GM10248 (cell line): ENCODE measurements at regions not wholly inside any gene's neighbourhood (a gene's known extent, or its start where the extent isn't known, plus 50 kb on each side); places are given as distances from the start of the nearest gene placed in this dataset.
"Not testable (repeated sequence)": the region's sequence is repeated elsewhere in the genome, so short reads cannot be mapped to it uniquely, and the experiment has no call there.

Source experiments
- CTCF ChIA-PET: fragments of 300-600 bp; sonication (Branson Sonifier 250); formaldehyde crosslinking; extraction: SDS; loops from one replicate; lab custom pipeline; 2021; ENCODE audit warnings: antibody characterized with exemption; lab: Yijun Ruan, JAX
- POLR2A ChIA-PET: fragments of 350-650 bp; sonication (Branson Sonifier 250); formaldehyde crosslinking; extraction: SDS; loops from one replicate; lab custom pipeline; 2020; ENCODE audit warnings: antibody characterized with exemption; lab: Yijun Ruan, JAX
- DNase-seq: peaks from one replicate; pipeline ENCODE4 v3.0.0; 2012; ENCODE audit errors: extremely low spot score
- CTCF ChIP-seq: IDR thresholded peaks from 2 replicates; pipeline ENCODE4 v1.5.1; 2012; ENCODE audit warnings: mild to moderate bottlenecking, low read depth; ENCODE audit errors: extremely low read depth, missing control alignments, control extremely low read depth

- TF ChIP-seq CTCF, result no peak
- ChIA-PET POLR2A (no interaction called here), CTCF (no interaction called here)
- DNase-seq, result no peak
Measured at GRCh38 chr12:16785524-16785923, 179.6 kb upstream of the LMO3 start.

GRCh38 chr12:16769129-16769528 is 163.2 kb upstream of the LMO3 start:
- POLR2A ChIA-PET, DNase-seq, CTCF ChIA-PET: not testable (repeated sequence)

- no peak for DNase-seq
- ChIA-PET POLR2A (no interaction called here), CTCF (interaction anchor here (1.2 to 1.3 kb wide), 2 partner anchors 14 to 37 kb away, joined by 3 to 4 read pairs; no protein-coding TSS in a partner anchor)
- no peak for TF ChIP-seq CTCF
Measured at GRCh38 chr12:16766736-16767135, 160.8 kb upstream of the LMO3 start.

- CTCF ChIA-PET, result interaction anchor here (1.1 to 1.8 kb wide), 2 partner anchors 10 to 13 kb away, joined by 4 to 8 read pairs; no protein-coding TSS in a partner anchor
- no peak for TF ChIP-seq CTCF
- no peak for DNase-seq
Measured at GRCh38 chr12:16763901-16764300, 157.9 kb upstream of the LMO3 start.

GRCh38 chr12:16756833-16757555 is 151.0 kb upstream of the LMO3 start:
- ChIA-PET CTCF (interaction anchor here (0.7 to 2.0 kb wide), 4 partner anchors 9 to 26 kb away, joined by 3 to 6 read pairs (median 4); no protein-coding TSS in a partner anchor), POLR2A (no interaction called here)
- no peak for TF ChIP-seq CTCF
- no peak for DNase-seq

More at GRCh38 chr12:16763901-16764300, 157.9 kb upstream of the LMO3 start:
- POLR2A ChIA-PET, result no interaction called here

- ChIA-PET POLR2A (no interaction called here), CTCF (interaction anchor here (1.0 to 1.2 kb wide), 2 partner anchors 9 to 15 kb away, joined by 3 read pairs; no protein-coding TSS in a partner anchor)
- DNase-seq, result no peak
- TF ChIP-seq CTCF, result no peak
Measured at GRCh38 chr12:16730772-16731171, 124.8 kb upstream of the LMO3 start.

GRCh38 chr12:16726879-16727278 is 120.9 kb upstream of the LMO3 start:
- ChIA-PET POLR2A (no interaction called here), CTCF (interaction anchor here (0.8 to 2.9 kb wide), 4 partner anchors 10 to 33 kb away, joined by 3 to 7 read pairs (median 3); no protein-coding TSS in a partner anchor)
- TF ChIP-seq CTCF, result no peak
- no peak for DNase-seq
